HG03439 (cell line): ENCODE measurements at regions not wholly inside any gene's neighbourhood (a gene's known extent, or its start where the extent isn't known, plus 50 kb on each side); places are given as distances from the start of the nearest gene placed in this dataset.

Experiments
- ATAC-seq: cut with Tn5 transposase; IDR thresholded peaks from one replicate; pipeline ENCODE4 v1.9.1; 2021; ENCODE audit warnings: mild to moderate bottlenecking, moderate library complexity; ENCODE audit not compliant: unreplicated experiment

- no peak for ATAC-seq
Observed at GRCh38 chr2:20523073-20523798, 76.4 kb downstream of the RHOB start.

GRCh38 chr2:20523799-20524187, 76.9 kb downstream of the RHOB start:
- no peak for ATAC-seq

DNA sequence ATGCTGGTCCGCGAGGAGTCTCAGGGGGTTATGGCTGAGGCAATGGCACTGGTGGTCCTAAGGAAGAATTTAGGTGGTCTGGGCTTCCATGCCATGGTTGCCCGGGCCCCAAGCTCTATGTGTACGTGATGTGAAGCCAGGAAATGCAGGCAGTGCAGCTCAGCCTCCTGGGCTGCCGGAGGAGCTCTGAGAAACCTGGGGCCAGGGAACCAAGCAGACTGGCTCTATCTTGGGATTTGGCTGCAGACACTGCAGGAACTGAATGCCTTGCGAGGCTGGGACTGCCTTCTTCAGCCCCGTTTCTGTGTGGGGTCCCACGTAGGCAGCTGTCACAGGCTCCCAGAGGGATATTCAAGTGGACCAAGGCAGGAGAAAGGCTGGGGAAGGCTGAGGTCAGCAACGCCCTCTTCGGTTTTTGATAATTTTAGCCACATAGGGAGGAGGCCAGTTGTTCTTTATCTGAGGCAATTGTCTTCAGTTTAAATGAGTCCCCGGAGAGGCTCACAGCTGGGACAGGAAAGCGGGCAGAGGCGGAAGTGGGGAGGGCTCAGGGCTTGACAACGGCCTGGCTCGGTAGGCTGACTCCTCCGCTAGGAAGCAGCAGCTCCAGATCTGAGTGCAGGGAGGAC, 77.7 kb downstream of the RHOB start:
- ATAC-seq: peak; percentile 59

DNA sequence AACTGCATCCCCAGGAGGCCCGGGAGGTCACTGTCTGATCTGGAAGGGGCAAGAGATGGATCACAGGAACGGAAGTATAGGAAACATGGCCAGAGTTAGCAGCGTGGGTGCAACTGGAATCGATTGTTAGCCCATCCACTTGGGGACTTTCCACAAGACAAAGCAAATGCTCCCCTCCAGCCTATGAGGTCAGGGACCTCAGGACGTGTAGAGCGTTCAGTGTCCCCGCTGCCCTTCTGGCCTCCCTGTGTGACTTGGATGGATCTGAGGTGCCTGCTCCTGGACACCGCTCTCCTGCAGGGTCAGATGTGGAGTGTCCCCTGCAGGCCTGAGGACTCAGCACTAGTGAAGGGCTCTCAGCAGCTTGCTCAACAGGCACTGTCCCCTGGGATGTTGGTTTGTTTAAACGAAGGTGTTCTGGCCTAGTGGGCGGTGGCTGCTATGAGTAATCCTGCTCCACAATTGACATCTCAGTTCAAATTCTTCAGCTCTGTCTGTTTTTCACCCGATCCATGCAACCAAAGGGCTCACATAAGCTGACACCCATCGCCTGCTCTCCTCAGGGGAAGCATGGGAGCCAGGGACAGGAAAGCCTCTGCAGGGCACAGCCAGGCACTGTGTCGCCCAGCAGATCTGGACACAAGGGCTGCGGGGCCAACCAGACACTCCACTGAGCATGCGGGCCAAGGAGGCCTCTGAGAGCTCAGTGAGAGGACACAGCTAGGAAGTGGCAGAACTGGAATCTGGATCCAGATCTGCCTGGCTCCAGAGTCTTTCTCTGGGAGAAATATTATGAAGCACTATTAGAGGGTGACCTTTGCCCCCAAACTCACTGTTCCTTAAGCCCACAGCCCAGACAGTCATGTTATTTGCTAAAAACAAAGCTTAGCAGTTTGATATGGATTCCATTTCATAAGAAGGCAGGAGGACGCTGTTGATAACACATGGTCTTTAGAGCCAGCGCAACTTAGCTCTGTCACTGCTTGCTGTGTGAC, 78.5 kb downstream of the RHOB start:
- ATAC-seq: peak; percentile 95

DNA sequence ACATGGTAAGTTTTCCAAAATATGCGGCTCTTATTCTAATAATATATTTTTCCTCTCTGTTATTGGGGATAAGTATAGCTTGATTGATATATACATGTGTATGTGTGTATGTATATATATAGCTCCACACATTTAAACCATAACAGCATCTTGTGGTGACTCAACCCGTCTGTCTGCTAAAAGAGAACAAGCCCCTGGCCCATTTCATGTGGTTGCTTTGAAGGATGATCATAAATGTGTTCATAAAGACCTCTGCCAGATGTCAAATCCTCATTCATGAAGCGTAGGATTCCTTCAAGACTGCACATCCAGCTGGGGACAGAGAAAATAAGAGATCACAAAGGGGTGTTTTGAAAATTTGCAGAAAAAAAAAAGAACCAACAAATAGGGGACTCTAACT, 79.3 kb downstream of the RHOB start:
- ATAC-seq: no peak

DNA sequence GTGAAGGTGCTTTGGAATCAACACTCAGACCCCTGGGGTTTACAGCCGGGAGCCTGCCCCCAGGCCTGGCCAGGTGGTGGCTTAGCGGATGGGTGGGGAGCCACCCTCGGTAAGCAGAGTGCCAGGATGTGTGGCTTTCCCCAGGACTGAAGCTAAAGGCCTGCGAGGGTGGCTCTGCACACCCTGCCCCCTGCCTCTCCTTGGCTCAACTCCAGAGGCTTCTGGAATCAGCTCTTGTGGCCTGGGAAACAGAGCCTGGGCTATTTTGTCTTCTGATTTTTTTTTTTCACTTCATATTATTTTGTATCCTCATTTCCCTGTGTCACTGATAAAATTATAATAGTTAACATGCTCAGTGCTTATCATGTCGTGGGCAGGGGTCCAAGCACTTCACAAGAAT, 79.8 kb downstream of the RHOB start:
- ATAC-seq: no peak

- no peak for ATAC-seq
Observed at GRCh38 chr2:20528713-20529112, 81.8 kb downstream of the RHOB start.

DNA sequence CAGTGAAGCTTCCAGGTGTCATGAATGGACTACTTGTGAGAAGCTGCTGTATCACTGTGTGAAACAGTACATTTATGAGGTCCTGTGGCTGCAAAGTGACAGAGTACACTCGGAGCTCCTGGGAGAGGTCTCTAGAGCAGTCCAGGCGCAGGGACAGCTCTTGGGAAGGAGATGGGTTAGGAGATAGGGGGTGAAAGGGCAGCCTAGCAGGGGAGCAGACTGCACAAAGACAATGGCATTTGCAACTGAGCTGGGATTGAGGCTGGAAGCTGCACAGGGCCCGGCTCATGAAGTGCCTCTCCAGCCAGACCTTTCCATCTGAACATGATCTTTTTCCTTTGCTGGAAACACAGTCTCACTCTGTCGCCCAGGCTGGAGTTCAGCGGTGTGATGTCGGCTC, 83.6 kb downstream of the RHOB start:
- ATAC-seq: no peak

- ATAC-seq: no peak
Observed at GRCh38 chr2:20531633-20532262, 84.9 kb downstream of the RHOB start.

DNA sequence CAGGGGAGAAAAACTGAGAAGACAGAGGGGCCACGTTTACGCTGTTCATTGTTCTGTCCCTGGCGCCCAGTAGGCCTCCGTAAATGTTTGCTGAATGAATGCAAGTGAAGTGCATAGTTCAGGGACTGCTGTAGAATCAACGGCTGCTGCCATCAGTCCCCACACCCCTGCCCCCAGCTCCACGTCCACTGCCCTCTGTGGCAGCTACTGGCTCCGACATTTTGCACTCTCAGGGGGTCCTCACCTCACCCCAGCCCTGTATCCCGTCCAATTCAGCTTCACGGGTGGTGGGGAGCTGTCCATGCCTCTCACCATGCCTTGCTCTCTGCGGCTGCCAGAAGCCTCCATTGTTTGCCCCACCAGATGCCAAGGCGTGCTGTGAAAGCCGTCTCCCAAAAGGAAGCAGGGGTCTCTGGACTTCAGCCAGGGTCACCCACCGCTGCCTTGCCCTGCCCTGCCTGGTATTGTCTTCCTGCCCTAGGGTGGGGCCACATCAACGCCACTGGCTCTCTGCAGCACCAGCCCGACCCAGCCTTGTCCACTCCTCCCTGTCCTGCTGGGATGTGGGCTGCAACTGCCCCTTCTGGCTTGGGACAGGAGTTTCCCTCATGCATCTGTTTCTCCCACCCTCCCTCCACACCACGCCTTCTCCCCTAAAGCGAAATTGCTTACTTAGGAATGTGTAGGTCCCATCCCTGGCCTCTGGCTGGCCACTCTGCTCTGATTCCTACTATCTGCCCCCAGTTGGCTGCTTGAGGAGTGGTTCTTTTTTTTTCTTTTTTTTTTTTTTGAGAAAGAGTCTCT, 86.0 kb downstream of the RHOB start:
- no peak for ATAC-seq

- no peak for ATAC-seq
Observed at GRCh38 chr2:20533993-20534622, 87.2 kb downstream of the RHOB start.

- ATAC-seq: no peak
Observed at GRCh38 chr2:20534913-20535801, 88.3 kb downstream of the RHOB start.

GRCh38 chr2:20536619-20537422, 89.9 kb downstream of the RHOB start:
- ATAC-seq: no peak

DNA sequence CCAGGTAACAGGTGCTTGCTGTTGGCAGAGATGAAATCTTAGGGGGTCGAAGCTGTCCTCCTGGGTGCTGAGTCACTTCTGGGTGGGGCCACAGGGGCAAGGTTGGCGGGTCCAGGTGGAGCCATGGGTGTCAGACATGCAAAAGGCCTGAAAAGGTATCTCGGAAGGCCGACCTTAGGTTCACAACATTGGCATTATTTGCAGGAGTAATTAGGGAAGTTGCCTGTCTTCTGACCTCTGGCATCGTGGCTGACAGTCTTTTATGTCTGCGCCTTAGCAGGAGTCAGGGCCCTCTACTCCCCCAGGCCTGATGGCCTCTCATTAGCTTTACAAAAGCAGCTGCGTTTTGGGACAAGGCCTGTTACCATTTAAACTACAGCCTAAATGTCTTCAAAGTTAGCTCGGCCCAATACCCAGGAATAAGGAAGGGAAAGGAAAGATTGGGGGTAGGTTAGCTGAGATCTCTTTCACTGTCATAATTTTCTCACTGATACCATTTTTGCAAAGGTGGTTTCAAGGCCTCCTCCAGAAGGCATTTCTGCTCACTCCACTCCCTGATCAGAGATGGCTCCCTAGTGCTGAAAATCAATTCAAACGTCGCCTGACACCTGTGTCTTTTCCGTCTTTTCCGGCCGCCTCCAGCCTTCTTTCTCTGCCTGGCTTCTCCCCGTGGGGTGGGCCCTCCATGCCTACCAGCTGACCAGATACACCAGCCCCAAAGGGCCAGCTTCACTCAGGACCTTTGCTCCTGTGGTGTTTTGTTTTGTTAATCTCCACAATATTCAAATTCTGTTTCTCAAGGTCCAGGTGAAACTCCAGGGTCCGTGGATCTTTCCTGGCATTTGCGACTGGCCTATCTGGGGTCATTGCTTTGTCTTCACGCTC, 90.8 kb downstream of the RHOB start:
- no peak for ATAC-seq

GRCh38 chr2:20538308-20539132, 91.6 kb downstream of the RHOB start:
- ATAC-seq: no peak

- ATAC-seq: no peak
Observed at GRCh38 chr2:20539133-20539719, 92.4 kb downstream of the RHOB start.
